Activated naive CD4-positive, alpha-beta T cell treated with anti-CD3 and anti-CD28 coated beads, Interleukin-2, amount 50 U/mL, for 24 hours (primary cell): ENCODE measurements at regions not wholly inside any gene's neighbourhood (a gene's known extent, or its start where the extent isn't known, plus 50 kb on each side); places are given as distances from the start of the nearest gene placed in this dataset.

Source experiments
- H3K27ac Mint-ChIP-seq: one replicate; pipeline ENCODE4 v1.8.0; 2021; ENCODE audit warnings: mild to moderate bottlenecking, mixed read lengths
- H3K27me3 Mint-ChIP-seq: one replicate; pipeline ENCODE4 v1.8.0; 2021; ENCODE audit warnings: mixed read lengths
- H3K36me3 Mint-ChIP-seq: one replicate; pipeline ENCODE4 v1.8.0; 2021; ENCODE audit warnings: mixed read lengths
- H3K4me1 Mint-ChIP-seq: one replicate; pipeline ENCODE4 v1.8.0; 2021; ENCODE audit warnings: mixed read lengths
- H3K4me3 Mint-ChIP-seq: one replicate; pipeline ENCODE4 v1.8.0; 2021; ENCODE audit warnings: mild to moderate bottlenecking, mixed read lengths
- H3K9me3 Mint-ChIP-seq: one replicate; pipeline ENCODE4 v1.8.0; 2021; ENCODE audit warnings: mixed read lengths

- Mint-ChIP-seq H3K9me3 (no peaks in the 10 kb centered on the region), H3K27me3 (peaks cover 7% of the 10 kb centered on the region), H3K4me3 (no peak overlapping the region), H3K4me1 (no peaks in the 10 kb centered on the region), H3K27ac (no peak overlapping the region), H3K36me3 (no peaks in the 10 kb centered on the region)
Measured at GRCh38 chr10:123513870-123514269, 152.3 kb upstream of the GPR26 start.

- Mint-ChIP-seq H3K27me3 (peaks cover 9% of the 10 kb centered on the region), H3K4me3 (no peak overlapping the region), H3K9me3 (no peaks in the 10 kb centered on the region), H3K27ac (no peak overlapping the region), H3K36me3 (no peaks in the 10 kb centered on the region), H3K4me1 (no peaks in the 10 kb centered on the region)
Measured at GRCh38 chr10:123514996-123515395, 151.2 kb upstream of the GPR26 start.

GRCh38 chr10:123515661-123516060 lies 150.5 kb upstream of the GPR26 start:
- H3K4me3 Mint-ChIP-seq: no peak overlapping the region
- H3K27me3 Mint-ChIP-seq: peaks cover 5% of the 10 kb centered on the region
- H3K36me3 Mint-ChIP-seq: no peaks in the 10 kb centered on the region
- no peaks in the 10 kb centered on the region for H3K4me1 Mint-ChIP-seq
- no peaks in the 10 kb centered on the region for H3K9me3 Mint-ChIP-seq
- no peak overlapping the region for H3K27ac Mint-ChIP-seq

GRCh38 chr10:123516291-123516690 lies 149.9 kb upstream of the GPR26 start:
- H3K27me3 Mint-ChIP-seq: peaks cover 4% of the 10 kb centered on the region
- no peaks in the 10 kb centered on the region for H3K36me3 Mint-ChIP-seq
- no peaks in the 10 kb centered on the region for H3K9me3 Mint-ChIP-seq
- no peak overlapping the region for H3K4me3 Mint-ChIP-seq
- H3K4me1 Mint-ChIP-seq: no peaks in the 10 kb centered on the region
- no peak overlapping the region for H3K27ac Mint-ChIP-seq

- Mint-ChIP-seq H3K9me3 (no peaks in the 10 kb centered on the region), H3K4me1 (no peaks in the 10 kb centered on the region), H3K36me3 (no peaks in the 10 kb centered on the region), H3K27ac (no peak overlapping the region), H3K4me3 (no peak overlapping the region), H3K27me3 (peaks cover 4% of the 10 kb centered on the region)
Measured at GRCh38 chr10:123517426-123517825, 148.7 kb upstream of the GPR26 start.

- Mint-ChIP-seq H3K4me3 (no peak overlapping the region), H3K27ac (no peak overlapping the region), H3K4me1 (no peaks in the 10 kb centered on the region), H3K36me3 (no peaks in the 10 kb centered on the region), H3K27me3 (peaks cover 4% of the 10 kb centered on the region), H3K9me3 (no peaks in the 10 kb centered on the region)
Measured at GRCh38 chr10:123517901-123518300, 148.3 kb upstream of the GPR26 start.

- no peak overlapping the region for H3K27ac Mint-ChIP-seq
- H3K4me3 Mint-ChIP-seq: no peak overlapping the region
- H3K36me3 Mint-ChIP-seq: no peaks in the 10 kb centered on the region
- H3K27me3 Mint-ChIP-seq: peaks cover 4% of the 10 kb centered on the region
- H3K4me1 Mint-ChIP-seq: no peaks in the 10 kb centered on the region
- H3K9me3 Mint-ChIP-seq: no peaks in the 10 kb centered on the region
Measured at GRCh38 chr10:123518765-123519164, 147.4 kb upstream of the GPR26 start.

GRCh38 chr10:123519861-123520260 lies 146.3 kb upstream of the GPR26 start:
- Mint-ChIP-seq H3K9me3 (no peaks in the 10 kb centered on the region), H3K4me1 (no peaks in the 10 kb centered on the region), H3K27ac (no peak overlapping the region), H3K4me3 (no peak overlapping the region), H3K27me3 (peaks cover 4% of the 10 kb centered on the region), H3K36me3 (no peaks in the 10 kb centered on the region)

GRCh38 chr10:123521076-123521475 lies 145.1 kb upstream of the GPR26 start:
- H3K27ac Mint-ChIP-seq: no peak overlapping the region
- H3K4me3 Mint-ChIP-seq: no peak overlapping the region
- H3K36me3 Mint-ChIP-seq: no peaks in the 10 kb centered on the region
- H3K27me3 Mint-ChIP-seq: peaks cover 5% of the 10 kb centered on the region
- no peaks in the 10 kb centered on the region for H3K9me3 Mint-ChIP-seq
- H3K4me1 Mint-ChIP-seq: no peaks in the 10 kb centered on the region

GRCh38 chr10:123521556-123521955 lies 144.6 kb upstream of the GPR26 start:
- Mint-ChIP-seq H3K4me3 (no peak overlapping the region), H3K27ac (no peak overlapping the region), H3K36me3 (no peaks in the 10 kb centered on the region), H3K27me3 (peaks cover 6% of the 10 kb centered on the region), H3K9me3 (no peaks in the 10 kb centered on the region), H3K4me1 (no peaks in the 10 kb centered on the region)

GRCh38 chr10:123522702-123523312 lies 143.3 kb upstream of the GPR26 start:
- H3K27ac Mint-ChIP-seq: no peak overlapping the region
- peaks cover 6% of the 10 kb centered on the region for H3K27me3 Mint-ChIP-seq
- H3K4me1 Mint-ChIP-seq: no peaks in the 10 kb centered on the region
- no peak overlapping the region for H3K4me3 Mint-ChIP-seq
- H3K9me3 Mint-ChIP-seq: no peaks in the 10 kb centered on the region
- H3K36me3 Mint-ChIP-seq: no peaks in the 10 kb centered on the region

GRCh38 chr10:123523833-123524232 lies 142.3 kb upstream of the GPR26 start:
- Mint-ChIP-seq H3K4me3 (no peak overlapping the region), H3K4me1 (no peaks in the 10 kb centered on the region), H3K36me3 (no peaks in the 10 kb centered on the region), H3K27me3 (peaks cover 6% of the 10 kb centered on the region), H3K9me3 (no peaks in the 10 kb centered on the region), H3K27ac (no peak overlapping the region)

GRCh38 chr10:123526356-123527064 lies 139.6 kb upstream of the GPR26 start:
- Mint-ChIP-seq H3K27me3 (peaks cover 7% of the 10 kb centered on the region), H3K36me3 (no peaks in the 10 kb centered on the region), H3K4me1 (no peaks in the 10 kb centered on the region), H3K4me3 (no peak overlapping the region), H3K27ac (no peak overlapping the region), H3K9me3 (no peaks in the 10 kb centered on the region)

GRCh38 chr10:123527151-123527550 lies 139.0 kb upstream of the GPR26 start:
- Mint-ChIP-seq H3K4me3 (no peak overlapping the region), H3K27ac (no peak overlapping the region), H3K36me3 (no peaks in the 10 kb centered on the region), H3K9me3 (peaks cover under 1% of the 10 kb centered on the region), H3K27me3 (peaks cover 8% of the 10 kb centered on the region), H3K4me1 (no peaks in the 10 kb centered on the region)

- Mint-ChIP-seq H3K27ac (no peak overlapping the region), H3K27me3 (peaks cover 14% of the 10 kb centered on the region), H3K4me3 (no peak overlapping the region), H3K4me1 (no peaks in the 10 kb centered on the region), H3K36me3 (no peaks in the 10 kb centered on the region), H3K9me3 (peaks cover 7% of the 10 kb centered on the region)
Measured at GRCh38 chr10:123529146-123529760, 136.9 kb upstream of the GPR26 start.

GRCh38 chr10:123530166-123530870 lies 135.8 kb upstream of the GPR26 start:
- H3K36me3 Mint-ChIP-seq: no peaks in the 10 kb centered on the region
- peaks cover 7% of the 10 kb centered on the region for H3K9me3 Mint-ChIP-seq
- H3K4me3 Mint-ChIP-seq: no peak overlapping the region
- H3K27ac Mint-ChIP-seq: no peak overlapping the region
- H3K4me1 Mint-ChIP-seq: no peaks in the 10 kb centered on the region
- peaks cover 17% of the 10 kb centered on the region for H3K27me3 Mint-ChIP-seq
